Ecto neural progenitor cell (in vitro differentiated cells): ENCODE measurements at regions not wholly inside any gene's neighbourhood (a gene's known extent, or its start where the extent isn't known, plus 50 kb on each side); places are given as distances from the start of the nearest gene placed in this dataset.
"Not testable (repeated sequence)": the region's sequence is repeated elsewhere in the genome, so short reads cannot be mapped to it uniquely, and the experiment has no call there.

Experiments used
- DNase-seq: peaks from one replicate; pipeline ENCODE4 v3.0.0-alpha.2; 2018; ENCODE audit warnings: low spot score

GRCh38 chr3:153442799-153443487 is 280.9 kb downstream of the RAP2B start:
- DNase-seq, result no peak

DNA sequence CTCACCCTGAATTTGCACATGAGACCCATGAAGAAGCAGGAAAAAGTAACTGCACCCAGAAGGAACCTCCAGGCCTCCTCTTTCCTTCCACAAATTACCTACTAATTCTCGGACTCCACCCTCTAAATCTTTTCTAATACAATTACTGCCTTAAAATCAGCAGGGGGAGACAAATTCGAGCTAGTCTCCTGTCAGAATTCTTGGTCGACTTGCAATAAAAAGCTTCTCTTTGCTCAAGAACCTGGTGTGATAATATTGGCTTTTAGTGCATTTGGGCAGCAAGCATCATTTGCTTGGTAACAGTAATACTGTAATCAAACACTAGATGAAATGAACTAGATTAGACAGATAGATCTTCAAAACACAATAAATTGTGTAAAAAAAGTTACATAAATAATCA is 281.9 kb downstream of the RAP2B start:
- DNase-seq, result no peak

DNA sequence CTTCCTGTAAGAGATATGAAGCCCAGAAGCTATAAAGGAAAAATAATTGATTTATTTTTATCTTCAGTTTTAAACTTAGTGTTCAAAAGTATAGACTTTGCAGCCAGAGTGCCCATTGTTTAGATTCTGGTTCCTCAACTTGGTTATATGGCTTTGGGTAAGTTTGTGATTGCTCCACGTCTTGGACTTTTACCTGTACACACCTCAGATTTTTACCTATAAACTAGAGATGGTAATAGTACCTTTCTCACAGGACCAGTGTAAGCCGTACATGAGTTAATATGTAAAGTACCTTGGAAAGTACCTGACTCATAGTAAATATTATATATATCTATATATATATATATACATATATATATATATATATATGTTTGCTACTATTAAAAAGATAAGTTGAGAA is 283.8 kb downstream of the RAP2B start:
- no peak for DNase-seq

- no peak for DNase-seq
Observed at GRCh38 chr3:153448151-153448829, 286.3 kb downstream of the RAP2B start.

GRCh38 chr3:153456833-153457545 is 295.0 kb downstream of the RAP2B start:
- no peak for DNase-seq

- no peak for DNase-seq
Observed at GRCh38 chr3:153458881-153459280, 296.9 kb downstream of the RAP2B start.

DNA sequence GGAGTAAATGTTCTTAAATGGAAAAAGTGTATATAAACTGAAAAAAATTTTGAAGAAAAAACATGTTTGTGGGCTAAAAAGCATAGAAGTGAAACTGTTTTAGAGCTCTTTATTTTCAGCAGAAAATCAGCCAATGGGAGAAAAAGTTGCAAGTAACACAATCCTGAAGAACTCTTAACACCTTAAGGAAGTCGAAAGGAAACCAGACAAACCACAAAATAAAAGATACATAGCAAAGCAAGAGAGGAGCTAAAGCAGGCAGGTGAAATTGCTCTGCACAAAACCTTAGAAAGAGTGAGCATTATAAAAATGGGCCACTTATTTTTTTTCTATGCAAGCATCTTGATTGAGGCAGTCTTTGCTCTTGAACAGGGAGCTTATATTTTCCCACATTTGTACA is 300.5 kb downstream of the RAP2B start:
- DNase-seq, result no peak

- DNase-seq, result no peak
Observed at GRCh38 chr3:153463895-153464294, 301.9 kb downstream of the RAP2B start.

GRCh38 chr3:153469162-153469561 is 307.1 kb downstream of the RAP2B start:
- DNase-seq, result no peak

GRCh38 chr3:153484842-153485241 is 322.8 kb downstream of the RAP2B start:
- no peak for DNase-seq

- DNase-seq, result no peak
Observed at GRCh38 chr3:153495422-153495821, 333.4 kb downstream of the RAP2B start.

- DNase-seq, result no peak
Observed at GRCh38 chr3:153502682-153503081, 340.7 kb downstream of the RAP2B start.

GRCh38 chr3:153503873-153504272 is 341.8 kb downstream of the RAP2B start:
- no peak for DNase-seq

GRCh38 chr3:153506205-153506604 is 344.2 kb downstream of the RAP2B start:
- DNase-seq, result not testable (repeated sequence)

DNA sequence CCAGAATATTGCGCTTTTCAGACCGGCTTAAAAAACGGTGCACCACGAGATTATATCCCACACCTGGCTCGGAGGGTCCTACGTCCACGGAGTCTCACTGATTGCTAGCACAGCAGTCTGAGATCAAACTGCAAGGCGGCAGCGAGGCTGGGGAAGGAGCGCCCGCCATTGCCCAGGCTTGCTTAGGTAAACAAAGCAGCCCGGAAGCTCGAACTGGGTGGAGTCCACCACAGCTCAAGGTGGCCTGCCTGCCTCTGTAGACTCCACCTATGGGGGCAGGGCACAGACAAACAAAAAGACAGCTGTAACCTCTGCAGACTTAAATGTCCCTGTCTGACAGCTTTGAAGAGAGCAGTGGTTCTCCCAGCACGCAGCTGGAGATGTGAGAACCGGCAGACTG is 344.7 kb downstream of the RAP2B start:
- not testable (repeated sequence) for DNase-seq

DNA sequence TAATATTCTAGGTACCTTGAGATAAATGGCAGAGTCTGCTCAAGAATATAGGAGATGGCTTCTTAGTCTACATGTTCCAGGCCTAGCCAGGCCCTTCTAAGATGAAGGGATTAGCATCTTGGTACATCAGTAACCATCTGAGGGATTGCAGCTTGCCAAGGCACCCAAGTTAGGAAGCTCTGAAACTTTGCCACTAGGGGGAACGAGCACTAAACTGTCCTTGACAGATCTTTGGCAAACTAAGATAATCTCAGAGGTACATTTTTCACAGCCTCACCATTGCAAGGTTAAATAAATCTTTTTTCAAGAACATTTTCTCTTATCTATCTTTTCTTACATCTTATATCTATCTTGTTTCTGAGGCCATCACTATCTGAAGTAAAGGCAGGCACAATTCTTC is 351.2 kb downstream of the RAP2B start:
- DNase-seq, result no peak

- DNase-seq, result no peak
Observed at GRCh38 chr3:153528473-153528872, 366.4 kb downstream of the RAP2B start.

GRCh38 chr3:153539263-153539662 is 377.2 kb downstream of the RAP2B start:
- no peak for DNase-seq

DNA sequence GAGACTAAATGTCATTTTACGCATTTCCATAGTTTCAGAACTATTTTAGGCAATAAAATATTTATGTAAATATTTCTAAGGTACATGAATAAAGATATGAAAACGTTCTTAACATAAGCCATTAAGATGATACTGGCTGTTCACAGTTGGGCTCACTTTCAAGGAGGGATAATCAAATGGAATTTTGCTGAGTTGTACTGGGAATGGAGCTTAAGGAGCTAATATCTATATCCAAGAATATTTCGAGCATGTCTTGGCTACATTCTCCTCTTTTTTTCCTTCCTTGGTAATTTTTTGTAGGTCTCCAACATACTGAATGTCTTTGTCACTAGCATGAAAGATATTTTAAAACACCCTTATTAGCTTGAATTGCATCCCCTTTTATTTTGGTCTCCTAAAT is 383.4 kb downstream of the RAP2B start:
- DNase-seq, result no peak

GRCh38 chr3:153547970-153548369 is 385.9 kb downstream of the RAP2B start:
- no peak for DNase-seq

- DNase-seq, result not testable (repeated sequence)
Observed at GRCh38 chr3:153549686-153550085, 387.7 kb downstream of the RAP2B start.

DNA sequence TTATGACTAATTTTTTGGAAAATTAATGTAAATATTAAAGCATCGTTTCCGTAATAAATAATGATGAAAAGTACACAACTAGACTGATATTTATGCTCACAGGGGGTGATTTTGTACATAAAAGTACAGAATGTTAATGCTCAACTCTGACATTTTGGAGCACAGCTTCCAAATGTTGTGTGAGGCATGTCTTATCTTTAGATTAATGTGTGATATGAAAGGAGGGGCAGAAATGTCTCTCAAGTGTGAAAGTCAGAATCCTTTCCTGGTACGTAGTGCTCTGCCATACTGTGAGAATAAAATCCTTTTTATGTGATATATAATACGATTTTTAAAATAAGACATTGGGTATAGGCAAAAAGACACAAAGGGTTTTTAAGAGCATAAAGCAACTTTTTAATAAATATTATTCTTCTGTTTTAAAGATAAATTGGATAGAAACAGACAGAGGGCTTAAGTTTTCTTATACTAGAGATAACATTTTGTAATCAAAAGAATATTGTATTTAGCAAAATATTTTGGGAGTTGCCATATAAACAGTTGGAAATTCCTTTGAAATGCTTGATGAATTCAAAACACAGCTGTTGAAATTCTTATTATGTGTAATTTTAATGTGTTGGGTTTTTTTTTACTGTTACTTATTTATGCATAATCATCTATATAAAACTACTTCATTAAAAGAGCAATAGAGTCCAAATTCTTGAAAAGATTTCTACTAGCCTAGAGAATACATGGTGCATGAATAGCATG is 389.7 kb downstream of the RAP2B start:
- DNase-seq, result no peak
